Erythroblast (primary cell): ENCODE measurements at regions not wholly inside any gene's neighbourhood (a gene's known extent, or its start where the extent isn't known, plus 50 kb on each side); places are given as distances from the start of the nearest gene placed in this dataset.
"Not testable (repeated sequence)": the region's sequence is repeated elsewhere in the genome, so short reads cannot be mapped to it uniquely, and the experiment has no call there.

ENCODE experiments used
- DNase-seq, 2 experiments: peaks; one replicate each; lab custom pipeline; 2025; lab: John Stamatoyannopoulos, UW
- GATA1 ChIP-seq: IDR thresholded peaks from 2 replicates; pipeline ENCODE4 v1.6.1; 2011; ENCODE audit warnings: low read depth, mild to moderate bottlenecking, control low read depth, low read length, moderate library complexity
- POLR2A ChIP-seq: IDR thresholded peaks from 2 replicates; pipeline ENCODE4 v1.6.1; 2011; ENCODE audit warnings: mild to moderate bottlenecking, low read length

DNA sequence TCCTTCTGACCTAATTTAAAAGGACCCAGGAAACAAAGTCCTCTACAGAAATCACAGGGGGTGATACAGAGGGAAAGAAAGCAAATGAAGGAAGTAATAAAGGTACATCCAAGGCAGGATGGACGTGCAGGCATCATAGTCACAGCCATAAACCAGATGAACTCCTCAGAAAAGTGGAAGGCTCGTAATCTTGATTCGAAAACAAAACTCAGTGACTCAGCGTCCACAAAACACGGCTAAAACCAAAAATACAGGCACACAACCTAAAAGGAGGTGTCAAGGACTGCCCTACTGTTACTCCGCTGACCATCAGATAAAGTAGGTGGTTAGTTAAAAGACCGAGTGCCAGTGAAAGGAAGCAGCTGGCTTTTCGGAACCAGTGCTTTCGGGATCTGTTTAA lies 81.5 kb downstream of the TRIM69 start:
- not testable (repeated sequence) for DNase-seq

GRCh38 chr15:44819331-44819987 lies 83.1 kb downstream of the TRIM69 start:
- DNase-seq: not testable (repeated sequence)

GRCh38 chr15:44820535-44820934 lies 84.2 kb downstream of the TRIM69 start:
- not testable (repeated sequence) for DNase-seq

GRCh38 chr15:44820967-44821366 lies 84.6 kb downstream of the TRIM69 start:
- not testable (repeated sequence) for DNase-seq

- DNase-seq: not testable (repeated sequence)
Observed at GRCh38 chr15:44824277-44825145, 88.2 kb downstream of the TRIM69 start.

DNA sequence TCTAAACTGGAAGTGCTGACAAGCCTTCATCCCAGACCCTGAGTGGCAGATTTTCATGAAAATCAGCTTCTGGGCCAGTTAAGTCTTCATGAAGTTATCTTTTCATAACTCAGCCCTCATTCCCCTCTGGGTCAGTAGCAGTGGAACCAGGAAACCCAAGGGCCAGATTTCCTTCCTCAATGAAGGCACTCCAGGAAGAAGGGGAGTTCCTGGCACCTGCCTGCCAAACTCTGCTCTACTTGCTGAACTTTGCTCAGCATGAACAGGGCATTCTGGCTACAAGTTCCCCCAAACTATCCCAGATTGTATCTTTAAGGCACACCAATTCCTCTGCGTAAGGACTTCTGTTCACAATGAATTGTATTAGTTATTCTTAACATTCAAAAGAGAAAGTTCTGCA lies 90.3 kb downstream of the TRIM69 start:
- not testable (repeated sequence) for DNase-seq

DNA sequence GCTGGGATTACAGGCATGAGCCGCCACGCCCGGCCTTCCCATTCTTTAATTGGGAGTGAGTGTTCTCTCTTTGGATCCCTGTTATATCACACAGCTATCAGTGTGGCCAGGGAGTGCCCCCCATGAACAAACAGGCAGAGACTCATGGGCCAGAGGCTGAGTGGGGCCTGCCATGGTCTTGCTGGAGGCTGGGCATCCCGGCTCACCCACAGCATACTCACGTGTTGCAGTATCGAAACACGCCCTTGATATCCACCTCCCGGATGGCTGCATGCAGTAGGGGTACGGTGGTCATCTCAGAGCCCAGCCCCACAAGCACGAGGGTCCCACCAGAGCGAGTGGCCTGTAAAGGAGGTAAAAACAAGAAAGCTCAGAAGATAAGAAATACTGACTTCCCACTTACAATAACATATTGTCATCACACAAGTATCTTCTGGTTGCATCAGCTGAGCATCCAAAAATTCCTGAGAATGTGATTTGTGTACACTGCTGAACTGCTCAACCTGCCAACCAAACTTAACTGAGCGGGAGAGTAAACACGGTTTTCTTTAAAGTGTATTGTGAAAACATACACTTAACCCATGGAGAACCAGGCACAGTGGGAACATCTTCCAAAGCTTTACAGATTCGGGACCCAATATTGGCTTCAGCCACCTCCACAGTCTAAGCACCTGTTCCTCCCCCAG lies 92.0 kb downstream of the TRIM69 start:
- not testable (repeated sequence) for DNase-seq

DNA sequence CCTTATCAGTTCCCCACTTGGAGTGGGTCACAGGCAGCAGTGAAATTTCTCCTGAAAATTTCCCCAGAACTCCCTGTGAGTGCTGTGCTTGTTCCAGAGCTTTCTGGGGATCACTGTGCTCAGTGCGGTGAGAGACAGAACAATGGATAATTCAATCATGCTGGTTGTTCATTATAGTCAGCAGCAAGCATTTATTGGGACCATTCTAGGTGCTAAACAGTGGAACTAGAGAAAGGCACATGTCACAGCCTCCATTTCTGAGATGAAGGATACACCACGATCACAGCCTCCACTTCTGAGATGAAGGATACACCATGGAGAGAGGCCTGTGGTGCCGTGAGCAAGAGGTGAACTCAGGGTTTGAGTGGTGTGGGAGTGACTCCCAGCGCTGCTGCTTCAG lies 92.8 kb downstream of the TRIM69 start:
- not testable (repeated sequence) for DNase-seq

DNA sequence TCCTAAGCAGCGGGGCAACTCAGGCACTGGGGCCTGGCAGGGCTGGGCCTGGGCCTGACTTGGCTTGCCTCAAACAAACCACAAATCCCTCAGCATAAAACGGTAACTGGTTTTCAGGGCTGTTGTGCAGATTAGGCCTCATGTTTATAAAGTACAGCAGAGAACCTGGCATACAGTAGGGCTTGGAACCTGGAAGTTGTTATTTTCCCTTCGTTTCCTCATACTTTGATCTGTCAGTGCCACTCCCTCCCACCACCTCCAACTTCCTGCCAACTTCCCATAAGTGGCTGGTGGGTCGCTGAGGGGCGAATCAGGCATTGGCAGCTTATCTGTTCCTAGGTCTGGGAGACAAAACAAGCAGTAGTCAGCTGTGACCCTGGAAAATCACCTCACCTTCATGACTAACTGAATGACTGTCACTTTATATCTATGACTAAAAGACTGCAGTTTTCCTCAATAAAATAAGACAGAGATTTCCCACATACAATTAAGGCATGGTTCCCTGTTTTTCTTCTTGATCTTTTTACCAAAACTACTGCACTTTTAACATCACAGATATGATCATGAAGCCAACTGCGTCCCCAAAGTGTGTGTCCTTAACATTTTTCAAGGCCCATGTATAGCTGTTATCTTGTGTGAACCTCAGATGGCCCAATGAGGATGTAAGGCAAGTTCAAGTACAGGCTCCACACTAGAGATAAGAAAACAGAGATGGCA lies 94.5 kb downstream of the TRIM69 start:
- DNase-seq: peak in 1 of 2 experiments; percentile 38

GRCh38 chr15:44831409-44831741 lies 95.0 kb downstream of the TRIM69 start:
- not testable (repeated sequence) for DNase-seq

DNA sequence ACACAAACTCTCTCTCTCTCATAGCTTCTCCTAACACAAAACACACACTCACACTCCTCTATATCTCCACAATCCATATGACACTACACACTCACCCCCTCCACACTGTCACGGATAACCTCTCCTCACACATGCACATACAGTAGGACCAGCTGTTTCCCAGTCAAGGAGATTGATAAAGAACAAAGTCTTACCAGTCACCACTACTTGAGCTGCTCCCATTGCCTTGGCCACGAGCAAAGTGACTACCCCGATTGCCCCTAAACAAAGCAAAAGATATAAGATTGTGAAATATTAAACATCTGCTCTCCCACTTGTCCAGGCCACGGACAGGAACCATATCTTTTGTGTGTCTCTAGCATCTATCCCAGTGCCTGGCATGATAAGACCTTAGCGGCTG lies 95.8 kb downstream of the TRIM69 start:
- DNase-seq: not testable (repeated sequence)

DNA sequence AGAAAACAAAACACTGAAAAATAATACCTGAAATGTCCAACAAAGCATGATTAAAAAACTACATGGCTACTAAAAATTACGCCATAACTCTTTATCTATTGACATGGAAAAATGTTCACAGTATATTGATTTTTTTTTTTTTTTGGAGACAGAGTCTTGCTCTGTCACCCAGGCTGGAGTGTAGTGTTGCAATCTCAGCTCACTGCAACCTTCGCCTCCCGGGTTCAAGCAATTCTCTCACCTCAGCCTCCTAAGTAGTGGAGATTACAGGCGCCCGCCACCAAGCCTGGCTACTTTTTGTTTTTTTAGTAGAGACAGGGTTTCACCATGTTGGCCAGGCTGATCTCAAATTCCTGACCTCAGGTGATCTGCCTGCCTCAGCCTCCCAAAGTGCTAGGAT lies 96.8 kb downstream of the TRIM69 start:
- not testable (repeated sequence) for DNase-seq

- DNase-seq: not testable (repeated sequence)
Observed at GRCh38 chr15:44833761-44834160, 97.4 kb downstream of the TRIM69 start.

DNA sequence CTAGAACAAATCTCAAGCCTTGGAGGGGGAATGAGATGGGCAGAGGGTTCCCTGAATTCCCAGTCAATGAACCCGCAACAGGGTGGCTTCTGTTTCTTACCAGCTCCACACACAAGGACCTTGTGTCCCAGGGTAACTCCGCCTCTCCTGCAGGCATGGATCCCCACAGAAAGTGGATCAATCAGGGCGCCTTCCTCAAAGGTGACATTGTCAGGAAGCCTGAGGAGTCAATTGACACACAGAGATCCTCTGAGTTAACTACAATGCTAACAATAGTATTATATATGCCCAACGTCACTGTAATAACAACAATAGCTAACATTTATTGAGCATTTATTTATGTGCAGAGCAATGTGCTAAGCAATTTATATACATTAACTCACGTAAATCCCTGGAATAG lies 98.8 kb downstream of the TRIM69 start:
- DNase-seq: not testable (repeated sequence)

DNA sequence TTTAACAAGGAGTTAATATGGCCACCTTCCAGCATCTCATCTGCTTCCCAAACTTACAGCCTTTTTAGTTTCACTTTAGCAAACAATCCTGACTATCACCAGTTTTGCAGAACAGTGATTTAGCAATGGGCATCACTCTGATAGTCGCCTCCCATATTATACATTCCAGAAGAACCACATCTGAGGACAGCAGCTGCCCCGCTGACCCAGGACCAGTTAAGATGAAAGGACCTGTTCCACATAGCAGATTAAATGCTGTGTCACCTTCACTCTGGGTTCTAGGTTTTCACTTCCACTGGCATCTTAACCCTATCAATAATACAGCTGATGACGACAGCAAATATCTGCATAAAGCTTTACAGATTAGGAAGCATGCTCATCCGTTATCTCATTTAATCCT lies 99.8 kb downstream of the TRIM69 start:
- DNase-seq: no peak
- TF ChIP-seq POLR2A: no peak
- TF ChIP-seq GATA1: no peak

- not testable (repeated sequence) for DNase-seq
Observed at GRCh38 chr15:44838929-44839328, 102.6 kb downstream of the TRIM69 start.

DNA sequence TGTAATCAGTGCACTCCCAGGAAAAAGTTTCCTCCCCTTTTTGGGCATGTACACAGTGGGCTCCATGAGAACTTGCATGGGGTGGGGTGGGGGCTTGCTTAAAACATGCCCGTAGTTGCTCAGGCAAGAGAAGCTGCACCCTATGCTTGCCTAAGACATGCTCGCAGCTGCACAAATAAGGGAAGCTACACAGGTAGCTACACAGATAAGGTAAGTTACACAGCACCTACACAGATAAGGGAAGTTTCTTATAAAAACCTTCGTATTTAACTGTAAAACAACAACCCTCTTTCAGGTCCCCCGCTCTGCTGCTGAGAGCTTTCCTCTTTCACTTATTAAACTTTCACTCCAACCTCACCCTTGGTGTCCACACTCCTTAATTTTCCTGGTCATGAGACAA lies 105.4 kb downstream of the TRIM69 start:
- not testable (repeated sequence) for DNase-seq

GRCh38 chr15:44842883-44843282 lies 106.6 kb downstream of the TRIM69 start:
- DNase-seq: not testable (repeated sequence)

GRCh38 chr15:44844936-44845335 lies 108.6 kb downstream of the TRIM69 start:
- DNase-seq: not testable (repeated sequence)

DNA sequence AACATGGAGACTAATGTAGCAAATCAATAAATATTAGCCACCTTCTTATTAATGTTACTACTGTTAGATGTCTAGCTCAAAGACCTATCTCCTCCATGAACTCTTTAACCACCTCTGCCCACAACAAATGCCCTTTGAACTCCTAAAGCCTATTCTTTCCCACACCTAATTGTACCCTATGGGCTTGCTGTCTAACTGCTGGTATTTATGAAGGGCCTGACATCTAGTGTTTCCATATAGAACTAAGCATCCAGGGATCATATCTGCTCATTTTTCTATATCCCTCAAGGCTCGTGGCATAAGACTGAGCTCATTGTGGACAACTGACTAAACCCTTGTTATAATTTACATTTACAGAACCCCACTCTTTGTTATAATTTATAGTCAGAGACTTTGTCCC lies 109.8 kb downstream of the TRIM69 start:
- not testable (repeated sequence) for DNase-seq

GRCh38 chr15:44847555-44847954 lies 108.9 kb upstream of the TERB2 start:
- DNase-seq: not testable (repeated sequence)
